ENCODE measurements at regions not wholly inside any gene's neighbourhood (a gene's known extent, or its start where the extent isn't known, plus 50 kb on each side); places are given as distances from the start of the nearest gene placed in this dataset.

DNA sequence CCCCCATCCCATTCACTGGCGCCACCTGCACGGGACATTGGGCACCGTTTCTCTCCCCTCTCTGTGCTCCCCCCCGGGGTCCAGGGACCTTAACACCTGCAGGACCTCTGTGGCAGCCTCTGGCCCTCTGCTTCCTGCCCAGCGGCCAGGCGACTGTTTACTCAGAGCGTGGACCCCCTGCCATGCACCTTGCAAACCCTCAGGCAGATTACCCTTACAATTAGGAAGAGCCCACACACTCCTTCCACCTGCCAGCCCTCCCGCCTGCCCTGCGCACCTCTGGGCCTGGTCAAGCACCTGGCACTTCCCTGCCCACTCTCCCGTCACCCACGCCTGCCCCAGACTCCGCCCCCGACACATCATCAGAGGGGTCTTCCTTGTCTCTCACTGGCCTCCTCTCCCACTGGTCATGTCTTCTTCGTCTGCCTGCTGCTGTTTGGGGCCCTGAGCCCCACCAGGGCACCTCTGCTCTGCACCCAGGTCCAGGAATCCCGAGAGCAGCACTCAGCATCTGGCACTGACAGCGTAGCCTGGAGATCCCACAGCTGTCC lies 281.3 kb upstream of the IRX4 start:
- H3K4me2 ChIP-seq (ENCODE audit: low read length): no peak overlapping the region
- FAIRE-seq (no peak), DNase-seq (ENCODE audit: low read depth) (no peak)

DNA sequence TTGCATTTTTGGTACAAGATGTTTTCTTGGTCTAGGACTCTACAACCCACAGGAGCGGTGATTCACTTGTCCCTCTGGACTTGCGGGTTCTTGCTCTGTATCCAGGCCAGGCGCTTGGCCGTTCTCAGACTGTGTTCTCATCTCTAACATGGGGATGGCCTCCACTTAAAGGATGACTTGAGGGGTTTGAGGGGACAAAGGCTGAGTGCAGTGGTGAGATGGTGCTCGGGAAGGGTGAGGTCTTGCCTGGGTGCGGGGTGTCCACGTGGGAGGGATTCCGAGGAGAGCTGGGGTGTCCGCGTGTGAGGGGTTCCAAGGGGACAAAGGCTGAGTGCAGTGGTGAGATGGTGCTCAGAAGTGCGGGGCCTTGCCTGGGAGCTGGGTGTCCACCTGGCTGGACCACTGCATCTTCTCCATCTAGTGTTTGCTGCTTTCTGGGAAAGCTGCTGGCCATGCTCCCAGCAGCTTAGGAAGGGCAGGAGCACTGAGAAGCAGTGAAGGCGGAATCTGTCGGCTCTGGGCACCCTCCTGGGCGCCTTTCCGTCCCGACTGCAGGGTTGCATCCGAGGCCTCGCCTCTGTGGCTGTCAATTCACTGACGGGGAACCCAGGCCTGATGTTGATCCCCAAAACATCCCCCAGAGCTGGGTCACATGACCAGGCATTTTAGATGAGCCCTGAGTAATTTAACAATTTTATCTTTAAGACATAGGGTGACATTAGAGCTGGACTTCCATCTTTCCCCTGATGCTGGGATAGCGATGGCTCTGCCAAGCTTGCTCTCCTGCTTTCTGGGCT lies 280.5 kb upstream of the IRX4 start:
- Histone ChIP-seq H3K4me3 (ENCODE audit: insufficient read depth, low read depth, low read length) (no peak overlapping the region), H2AFZ (ENCODE audit: low read depth, low read length) (no peak overlapping the region), H3K36me3 (ENCODE audit: insufficient read depth, low read length) (no peaks in the 10 kb centered on the region), H3K9me3 (ENCODE audit: insufficient read depth, low read depth, low read length) (peaks cover 3% of the 10 kb centered on the region), H4K20me1 (ENCODE audit: insufficient read depth, low read length) (no peaks in the 10 kb centered on the region), H3K79me2 (ENCODE audit: insufficient read depth, low read length) (no peaks in the 10 kb centered on the region), H3K4me2 (ENCODE audit: low read length) (no peak overlapping the region), H3K9ac (ENCODE audit: low read length) (no peak overlapping the region), H3K27me3 (ENCODE audit: insufficient read depth, low read length) (no peaks in the 10 kb centered on the region), H3K4me1 (ENCODE audit: insufficient read depth, low read length) (no peaks in the 10 kb centered on the region), H3K27ac (ENCODE audit: low read depth, low read length) (no peak overlapping the region)
- TF ChIP-seq, protein P1, sequence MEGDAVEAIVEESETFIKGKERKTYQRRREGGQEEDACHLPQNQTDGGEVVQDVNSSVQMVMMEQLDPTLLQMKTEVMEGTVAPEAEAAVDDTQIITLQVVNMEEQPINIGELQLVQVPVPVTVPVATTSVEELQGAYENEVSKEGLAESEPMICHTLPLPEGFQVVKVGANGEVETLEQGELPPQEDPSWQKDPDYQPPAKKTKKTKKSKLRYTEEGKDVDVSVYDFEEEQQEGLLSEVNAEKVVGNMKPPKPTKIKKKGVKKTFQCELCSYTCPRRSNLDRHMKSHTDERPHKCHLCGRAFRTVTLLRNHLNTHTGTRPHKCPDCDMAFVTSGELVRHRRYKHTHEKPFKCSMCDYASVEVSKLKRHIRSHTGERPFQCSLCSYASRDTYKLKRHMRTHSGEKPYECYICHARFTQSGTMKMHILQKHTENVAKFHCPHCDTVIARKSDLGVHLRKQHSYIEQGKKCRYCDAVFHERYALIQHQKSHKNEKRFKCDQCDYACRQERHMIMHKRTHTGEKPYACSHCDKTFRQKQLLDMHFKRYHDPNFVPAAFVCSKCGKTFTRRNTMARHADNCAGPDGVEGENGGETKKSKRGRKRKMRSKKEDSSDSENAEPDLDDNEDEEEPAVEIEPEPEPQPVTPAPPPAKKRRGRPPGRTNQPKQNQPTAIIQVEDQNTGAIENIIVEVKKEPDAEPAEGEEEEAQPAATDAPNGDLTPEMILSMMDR (IDR thresholded peaks at IDR 0.05; ENCODE audit: insufficient read depth, low read depth, low read length): no peak
- no peak for TF ChIP-seq EZH2 (IDR thresholded peaks at IDR 0.05; ENCODE audit: insufficient read depth, low read length)
- H3K27me3 Mint-ChIP-seq (ENCODE audit: low read depth, unreplicated experiment): peaks cover 30% of the 10 kb centered on the region
- H3K4me3 Mint-ChIP-seq (ENCODE audit: unreplicated experiment): no peak overlapping the region
- peaks cover 4% of the 10 kb centered on the region for H3K9me3 Mint-ChIP-seq (ENCODE audit: unreplicated experiment)
- FAIRE-seq (no peak), DNase-seq (ENCODE audit: low read depth) (no peak)
- H3K27ac Mint-ChIP-seq (ENCODE audit: unreplicated experiment): no peak overlapping the region
- peaks cover 2% of the 10 kb centered on the region for H3K36me3 Mint-ChIP-seq (ENCODE audit: low read depth, unreplicated experiment)
- no peaks in the 10 kb centered on the region for H3K4me1 Mint-ChIP-seq (ENCODE audit: low read depth, unreplicated experiment)

More for the DNA sequence above, 281.3 kb upstream of the IRX4 start:
- peaks cover 29% of the 10 kb centered on the region for H3K27me3 Mint-ChIP-seq (ENCODE audit: low read depth, unreplicated experiment)
- TF ChIP-seq, protein P1 (IDR thresholded peaks at IDR 0.05; ENCODE audit: insufficient read depth, low read depth, low read length): no peak
- no peak for TF ChIP-seq EZH2 (IDR thresholded peaks at IDR 0.05; ENCODE audit: insufficient read depth, low read length)
- peaks cover 3% of the 10 kb centered on the region for H3K9me3 ChIP-seq (ENCODE audit: insufficient read depth, low read depth, low read length)
- H2AFZ ChIP-seq (ENCODE audit: low read depth, low read length): no peak overlapping the region
- no peaks in the 10 kb centered on the region for H3K4me1 Mint-ChIP-seq (ENCODE audit: low read depth, unreplicated experiment)
- H3K36me3 Mint-ChIP-seq (ENCODE audit: low read depth, unreplicated experiment): peaks cover 2% of the 10 kb centered on the region
- no peaks in the 10 kb centered on the region for H3K4me1 ChIP-seq (ENCODE audit: insufficient read depth, low read length)
- H3K9ac ChIP-seq (ENCODE audit: low read length): no peak overlapping the region
- H3K27me3 ChIP-seq (ENCODE audit: insufficient read depth, low read length): no peaks in the 10 kb centered on the region
- H3K36me3 ChIP-seq (ENCODE audit: insufficient read depth, low read length): no peaks in the 10 kb centered on the region
- H3K27ac ChIP-seq (ENCODE audit: low read depth, low read length): no peak overlapping the region
- no peak overlapping the region for H3K27ac Mint-ChIP-seq (ENCODE audit: unreplicated experiment)
- no peak overlapping the region for H3K4me3 Mint-ChIP-seq (ENCODE audit: unreplicated experiment)
- H4K20me1 ChIP-seq (ENCODE audit: insufficient read depth, low read length): no peaks in the 10 kb centered on the region
- H3K4me3 ChIP-seq (ENCODE audit: insufficient read depth, low read depth, low read length): no peak overlapping the region
- no peaks in the 10 kb centered on the region for H3K79me2 ChIP-seq (ENCODE audit: insufficient read depth, low read length)
- H3K9me3 Mint-ChIP-seq (ENCODE audit: unreplicated experiment): peaks cover 4% of the 10 kb centered on the region

DNA sequence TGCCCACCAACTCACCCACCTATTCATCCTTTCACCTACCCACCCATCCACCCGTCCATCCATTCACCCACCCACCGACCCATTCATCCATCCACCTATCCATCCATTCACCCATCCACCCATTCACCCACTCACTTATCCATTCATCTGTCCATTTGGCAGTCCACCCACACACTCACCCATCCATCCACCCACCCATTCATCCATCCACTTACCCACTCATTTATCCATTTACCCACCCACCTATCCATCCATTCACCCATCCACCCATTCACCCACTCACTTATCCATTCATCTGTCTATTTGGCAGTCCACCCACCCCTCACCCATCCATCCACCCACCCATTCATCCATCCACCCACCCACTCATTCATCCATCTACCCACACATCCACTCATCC lies 278.1 kb upstream of the IRX4 start:
- no peak overlapping the region for H3K9ac ChIP-seq (ENCODE audit: low read length)
- H3K36me3 Mint-ChIP-seq (ENCODE audit: low read depth, unreplicated experiment): peaks cover 1% of the 10 kb centered on the region
- peaks cover 7% of the 10 kb centered on the region for H3K9me3 Mint-ChIP-seq (ENCODE audit: unreplicated experiment)
- FAIRE-seq (no peak), DNase-seq (ENCODE audit: low read depth) (no peak)
- TF ChIP-seq, protein P1 (IDR thresholded peaks at IDR 0.05; ENCODE audit: insufficient read depth, low read depth, low read length): no peak
- no peak for TF ChIP-seq EZH2 (IDR thresholded peaks at IDR 0.05; ENCODE audit: insufficient read depth, low read length)
- no peaks in the 10 kb centered on the region for H3K79me2 ChIP-seq (ENCODE audit: insufficient read depth, low read length)
- no peaks in the 10 kb centered on the region for H4K20me1 ChIP-seq (ENCODE audit: insufficient read depth, low read length)
- peaks cover 3% of the 10 kb centered on the region for H3K9me3 ChIP-seq (ENCODE audit: insufficient read depth, low read depth, low read length)
- H3K4me1 Mint-ChIP-seq (ENCODE audit: low read depth, unreplicated experiment): no peaks in the 10 kb centered on the region
- H3K27me3 Mint-ChIP-seq (ENCODE audit: low read depth, unreplicated experiment): peaks cover 27% of the 10 kb centered on the region
- no peak overlapping the region for H3K27ac Mint-ChIP-seq (ENCODE audit: unreplicated experiment)
- H3K27me3 ChIP-seq (ENCODE audit: insufficient read depth, low read length): no peaks in the 10 kb centered on the region
- H3K36me3 ChIP-seq (ENCODE audit: insufficient read depth, low read length): no peaks in the 10 kb centered on the region
- no peak overlapping the region for H3K4me3 Mint-ChIP-seq (ENCODE audit: unreplicated experiment)
- H2AFZ ChIP-seq (ENCODE audit: low read depth, low read length): no peak overlapping the region
- H3K4me2 ChIP-seq (ENCODE audit: low read length): no peak overlapping the region
- no peak overlapping the region for H3K27ac ChIP-seq (ENCODE audit: low read depth, low read length)
- H3K4me1 ChIP-seq (ENCODE audit: insufficient read depth, low read length): no peaks in the 10 kb centered on the region
- no peak overlapping the region for H3K4me3 ChIP-seq (ENCODE audit: insufficient read depth, low read depth, low read length)

All from astrocyte (in vitro differentiated cells and primary cell).